ENCODE measurements at regions not wholly inside any gene's neighbourhood (a gene's known extent, or its start where the extent isn't known, plus 50 kb on each side); places are given as distances from the start of the nearest gene placed in this dataset.

DNA sequence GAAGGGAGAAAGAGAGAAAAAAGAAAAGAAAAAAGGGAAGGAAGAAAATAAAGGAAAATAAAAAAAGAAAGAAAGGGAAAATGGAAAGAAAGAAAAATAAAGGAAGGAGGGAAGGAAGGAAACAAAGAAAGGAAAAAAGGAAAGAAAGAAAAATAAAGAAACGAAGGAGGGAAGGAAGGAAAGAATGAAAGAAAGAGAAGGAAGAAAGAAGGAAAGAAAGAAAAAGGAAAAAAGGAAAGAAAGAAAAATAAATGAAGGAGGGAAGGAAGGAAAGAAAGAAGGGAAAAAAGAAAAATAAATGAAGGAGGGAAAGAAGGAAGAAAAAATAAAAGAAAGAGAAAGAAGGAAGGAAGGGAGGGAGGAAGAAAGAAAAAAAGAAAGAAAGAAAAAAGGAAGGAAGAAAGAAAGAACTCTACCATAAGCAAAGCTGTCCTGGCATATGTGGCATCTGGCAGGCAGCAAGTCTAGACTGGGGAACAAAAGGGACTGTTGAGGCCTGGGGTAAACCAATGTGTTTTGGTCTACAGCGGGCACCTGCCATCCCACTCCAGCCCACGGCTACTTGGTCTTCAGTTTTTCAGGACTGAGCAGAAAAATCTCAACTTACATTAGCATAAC is 86.9 kb downstream of the TFAP2C start:
- Histone ChIP-seq H3K27me3 (no peaks in the 10 kb centered on the region), H3K9me3 (no peaks in the 10 kb centered on the region), H3K27ac (no peak overlapping the region), H3K36me3 (no peaks in the 10 kb centered on the region), H3K4me3 (no peak overlapping the region), H3K4me1 (no peaks in the 10 kb centered on the region)
- intact Hi-C loops (cut with DNase I): no loop called here
- no peak for TF ChIP-seq POLR2AphosphoS5 (IDR thresholded peaks at IDR 0.05; ENCODE audit: insufficient read depth in 1 of 2, low read depth in 1 of 2)
- DNase-seq (ENCODE audit: extremely low spot score in 2 of 2): no peak

DNA sequence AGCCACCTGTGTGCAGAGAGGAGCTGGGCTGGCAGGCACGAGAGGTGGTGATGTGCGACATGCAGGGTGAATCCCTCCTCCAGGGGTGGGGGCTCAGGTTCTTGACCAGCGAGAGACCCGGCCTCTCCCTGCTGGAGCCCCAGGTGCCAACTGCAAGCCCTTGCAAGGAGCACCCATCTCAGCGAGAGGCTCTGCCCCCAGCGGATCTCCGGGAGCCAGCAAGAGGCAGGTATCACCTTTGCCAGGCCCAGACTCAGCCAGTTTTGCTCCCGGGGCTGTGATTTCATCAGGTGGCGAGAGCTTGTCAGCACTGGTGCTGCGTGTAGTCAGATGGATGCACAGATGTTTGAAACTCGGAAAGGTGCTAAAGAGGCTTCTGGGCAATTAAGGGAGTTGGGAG is 87.7 kb downstream of the TFAP2C start:
- Histone ChIP-seq H3K4me1 (no peaks in the 10 kb centered on the region), H3K9me3 (no peaks in the 10 kb centered on the region), H3K27me3 (no peaks in the 10 kb centered on the region), H3K27ac (no peak overlapping the region), H3K4me3 (no peak overlapping the region), H3K36me3 (no peaks in the 10 kb centered on the region)
- intact Hi-C loops (cut with DNase I): no loop called here
- TF ChIP-seq POLR2AphosphoS5 (IDR thresholded peaks at IDR 0.05; ENCODE audit: insufficient read depth in 1 of 2, low read depth in 1 of 2) (no peak), POLR2A (IDR thresholded peaks at IDR 0.05) (no peak)
- TF ChIP-seq, protein P1, sequence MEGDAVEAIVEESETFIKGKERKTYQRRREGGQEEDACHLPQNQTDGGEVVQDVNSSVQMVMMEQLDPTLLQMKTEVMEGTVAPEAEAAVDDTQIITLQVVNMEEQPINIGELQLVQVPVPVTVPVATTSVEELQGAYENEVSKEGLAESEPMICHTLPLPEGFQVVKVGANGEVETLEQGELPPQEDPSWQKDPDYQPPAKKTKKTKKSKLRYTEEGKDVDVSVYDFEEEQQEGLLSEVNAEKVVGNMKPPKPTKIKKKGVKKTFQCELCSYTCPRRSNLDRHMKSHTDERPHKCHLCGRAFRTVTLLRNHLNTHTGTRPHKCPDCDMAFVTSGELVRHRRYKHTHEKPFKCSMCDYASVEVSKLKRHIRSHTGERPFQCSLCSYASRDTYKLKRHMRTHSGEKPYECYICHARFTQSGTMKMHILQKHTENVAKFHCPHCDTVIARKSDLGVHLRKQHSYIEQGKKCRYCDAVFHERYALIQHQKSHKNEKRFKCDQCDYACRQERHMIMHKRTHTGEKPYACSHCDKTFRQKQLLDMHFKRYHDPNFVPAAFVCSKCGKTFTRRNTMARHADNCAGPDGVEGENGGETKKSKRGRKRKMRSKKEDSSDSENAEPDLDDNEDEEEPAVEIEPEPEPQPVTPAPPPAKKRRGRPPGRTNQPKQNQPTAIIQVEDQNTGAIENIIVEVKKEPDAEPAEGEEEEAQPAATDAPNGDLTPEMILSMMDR (IDR thresholded peaks at IDR 0.05): no peak
- DNase-seq (ENCODE audit: extremely low spot score in 2 of 2): no peak

DNA sequence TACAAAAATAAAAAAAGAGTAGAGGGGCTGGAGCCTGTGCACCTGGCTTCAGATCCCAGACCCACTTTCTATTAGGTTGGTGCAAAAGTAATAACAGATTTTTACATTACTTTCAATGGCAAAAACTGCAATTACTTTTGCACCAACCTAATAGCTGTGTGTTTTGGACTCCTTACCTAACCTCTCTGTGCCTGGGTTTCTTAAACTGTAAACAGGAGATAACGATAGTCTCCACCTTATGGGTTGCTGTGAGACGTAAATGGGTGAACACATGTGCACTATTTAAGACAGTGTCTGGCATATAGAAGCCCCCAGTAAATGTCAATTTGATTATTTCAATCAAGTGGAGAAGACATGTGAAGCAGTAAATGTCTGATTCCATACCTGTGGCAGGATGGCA is 89.7 kb downstream of the TFAP2C start:
- Histone ChIP-seq H3K27ac (no peak overlapping the region), H3K9me3 (no peaks in the 10 kb centered on the region), H3K4me3 (no peak overlapping the region), H3K27me3 (no peaks in the 10 kb centered on the region), H3K4me1 (no peaks in the 10 kb centered on the region), H3K36me3 (no peaks in the 10 kb centered on the region)
- intact Hi-C loops (cut with DNase I): no loop called here
- no peak for DNase-seq (ENCODE audit: extremely low spot score in 2 of 2)
- TF ChIP-seq POLR2AphosphoS5 (IDR thresholded peaks at IDR 0.05; ENCODE audit: insufficient read depth in 1 of 2, low read depth in 1 of 2) (no peak), POLR2A (IDR thresholded peaks at IDR 0.05) (no peak)
- TF ChIP-seq, protein P1 (IDR thresholded peaks at IDR 0.05): no peak

DNA sequence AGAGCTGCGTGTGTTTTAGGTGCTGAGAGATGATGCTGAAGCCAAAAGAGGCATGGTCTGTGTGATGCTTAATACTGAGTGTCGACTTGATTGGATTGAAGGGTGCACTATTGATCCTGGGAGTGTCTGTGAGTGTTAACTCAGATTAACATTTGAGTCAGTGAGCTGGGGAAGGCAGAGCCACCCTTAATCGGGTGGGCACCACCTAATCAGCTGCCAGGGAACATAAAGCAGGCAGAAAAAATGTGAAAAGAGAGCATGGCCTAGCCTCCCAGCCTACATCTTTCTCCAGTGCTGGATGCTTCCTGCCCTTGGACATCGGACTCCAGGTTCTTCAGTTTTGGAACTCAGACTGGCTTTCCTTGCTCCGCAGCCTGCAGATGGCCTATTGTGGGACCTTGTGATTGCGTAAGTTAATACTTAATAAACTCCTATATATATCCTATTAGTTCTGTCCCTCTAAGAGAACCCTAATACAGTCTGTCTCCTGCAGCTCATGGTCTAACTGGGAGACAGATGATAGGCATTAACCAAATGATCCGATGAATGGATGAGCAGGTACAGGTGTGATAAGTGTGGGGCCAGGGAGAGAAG is 91.6 kb downstream of the TFAP2C start:
- TF ChIP-seq POLR2A (IDR thresholded peaks at IDR 0.05) (no peak), POLR2AphosphoS5 (IDR thresholded peaks at IDR 0.05; ENCODE audit: insufficient read depth in 1 of 2, low read depth in 1 of 2) (no peak)
- TF ChIP-seq, protein P1 (IDR thresholded peaks at IDR 0.05): no peak
- Histone ChIP-seq H3K4me1 (no peaks in the 10 kb centered on the region), H3K9me3 (no peaks in the 10 kb centered on the region), H3K27ac (no peak overlapping the region), H3K4me3 (no peak overlapping the region), H3K27me3 (no peaks in the 10 kb centered on the region), H3K36me3 (no peaks in the 10 kb centered on the region)
- intact Hi-C loops (cut with DNase I): no loop called here
- no peak for DNase-seq (ENCODE audit: extremely low spot score in 2 of 2)

DNA sequence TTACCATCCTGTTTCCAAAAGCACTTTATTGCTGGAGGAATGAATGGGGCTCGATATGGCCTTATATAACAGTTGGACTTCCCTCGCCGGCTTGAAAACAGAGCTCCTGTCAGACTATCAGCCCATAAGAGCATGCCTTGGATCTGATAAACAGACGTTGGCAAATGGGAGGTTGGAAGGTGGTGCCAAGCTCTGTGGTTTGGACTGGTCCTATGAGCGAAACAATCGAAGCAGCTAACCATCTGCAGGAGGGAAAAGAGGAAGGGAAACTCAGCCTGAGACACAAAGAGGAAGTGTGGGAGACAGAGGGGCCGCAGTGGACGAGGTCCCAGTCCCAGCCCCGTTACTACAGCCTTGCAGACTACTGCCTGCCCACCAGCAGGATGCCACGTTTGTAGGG is 92.9 kb downstream of the TFAP2C start:
- TF ChIP-seq POLR2A (IDR thresholded peaks at IDR 0.05) (no peak), POLR2AphosphoS5 (IDR thresholded peaks at IDR 0.05; ENCODE audit: insufficient read depth in 1 of 2, low read depth in 1 of 2) (no peak)
- TF ChIP-seq, protein P1 (IDR thresholded peaks at IDR 0.05): no peak
- intact Hi-C loops (cut with DNase I): no loop called here
- H3K27ac ChIP-seq: no peak overlapping the region
- no peaks in the 10 kb centered on the region for H3K36me3 ChIP-seq
- no peak for DNase-seq (ENCODE audit: extremely low spot score in 2 of 2)
- no peaks in the 10 kb centered on the region for H3K9me3 ChIP-seq
- H3K4me3 ChIP-seq: no peak overlapping the region
- no peaks in the 10 kb centered on the region for H3K4me1 ChIP-seq
- no peaks in the 10 kb centered on the region for H3K27me3 ChIP-seq

Measured in vagina (tissue), 2 donors.